ENCODE measurements at regions not wholly inside any gene's neighbourhood (a gene's known extent, or its start where the extent isn't known, plus 50 kb on each side); places are given as distances from the start of the nearest gene placed in this dataset.
"Not testable (repeated sequence)": the region's sequence is repeated elsewhere in the genome, so short reads cannot be mapped to it uniquely, and the experiment has no call there.

DNA sequence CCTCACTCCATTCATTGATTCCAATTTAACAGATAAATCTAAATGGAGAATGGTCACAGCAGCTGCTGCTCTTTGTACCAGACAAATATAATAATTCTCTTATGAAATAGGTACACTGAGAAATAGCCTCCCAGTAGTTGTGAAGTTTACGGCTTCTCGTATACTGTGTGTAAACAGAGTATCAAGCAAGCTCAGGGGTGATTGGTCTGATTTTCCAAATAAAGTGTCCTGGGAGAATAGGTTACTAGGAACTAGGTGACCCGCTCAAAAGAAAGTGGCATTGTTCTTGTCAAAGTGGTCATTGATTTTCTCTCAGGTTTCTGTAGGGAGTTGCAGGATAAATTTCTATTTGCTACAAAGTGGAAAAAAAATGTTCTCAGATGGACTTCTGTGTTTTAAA lies 838.2 kb downstream of the RAPGEF2 start:
- DNase-seq (ENCODE audit: low read depth), result no peak

DNA sequence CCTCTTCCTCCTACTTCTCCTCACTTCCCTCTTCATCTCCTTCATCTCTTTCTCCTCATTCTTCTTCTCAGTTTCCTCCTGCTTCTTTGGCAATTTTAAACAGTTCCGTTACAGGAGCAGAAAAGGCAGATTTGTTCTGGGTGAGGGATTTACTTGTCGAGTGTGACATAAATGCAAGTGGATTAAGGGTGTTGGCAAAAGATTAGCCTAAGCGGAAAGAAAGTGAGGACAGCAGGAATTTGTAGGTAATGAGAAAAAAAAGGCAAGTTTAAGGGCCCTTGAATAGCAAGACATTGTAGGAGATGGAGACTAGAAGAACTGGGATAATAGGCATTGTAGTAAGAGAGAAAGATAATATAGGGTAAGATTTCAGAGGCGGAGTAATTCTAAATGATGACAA lies 841.6 kb downstream of the RAPGEF2 start:
- no peak for DNase-seq (ENCODE audit: low read depth)

DNA sequence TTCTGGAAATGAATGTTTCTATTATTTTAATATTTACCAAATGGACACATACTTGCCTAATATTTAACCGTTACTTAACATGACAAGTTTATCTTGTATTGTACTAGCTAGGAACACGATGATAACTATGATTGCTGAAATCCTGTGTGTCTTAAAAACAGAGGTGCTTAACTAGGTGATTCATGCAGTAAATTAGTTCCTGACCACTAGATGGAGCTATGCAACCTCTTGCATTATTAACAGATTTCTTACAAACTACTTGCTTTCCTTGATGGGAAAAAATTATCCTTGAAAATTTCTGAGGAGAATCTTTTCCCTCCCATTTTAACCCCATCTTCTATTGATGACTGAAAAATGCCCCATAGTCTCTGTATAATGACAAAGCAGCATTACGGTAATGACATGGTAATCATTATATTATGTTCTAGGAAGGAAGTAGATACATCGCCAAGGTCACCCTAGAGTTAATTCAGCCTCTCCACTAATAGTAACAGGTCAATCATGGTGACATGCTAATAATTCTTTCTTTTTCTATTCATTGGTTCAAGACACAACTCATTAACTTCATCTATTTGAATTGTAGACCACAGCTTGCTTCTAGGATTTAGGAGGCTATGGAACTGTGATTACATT lies 844.2 kb downstream of the RAPGEF2 start:
- DNase-seq (ENCODE audit: low read depth), result peak; percentile 8

DNA sequence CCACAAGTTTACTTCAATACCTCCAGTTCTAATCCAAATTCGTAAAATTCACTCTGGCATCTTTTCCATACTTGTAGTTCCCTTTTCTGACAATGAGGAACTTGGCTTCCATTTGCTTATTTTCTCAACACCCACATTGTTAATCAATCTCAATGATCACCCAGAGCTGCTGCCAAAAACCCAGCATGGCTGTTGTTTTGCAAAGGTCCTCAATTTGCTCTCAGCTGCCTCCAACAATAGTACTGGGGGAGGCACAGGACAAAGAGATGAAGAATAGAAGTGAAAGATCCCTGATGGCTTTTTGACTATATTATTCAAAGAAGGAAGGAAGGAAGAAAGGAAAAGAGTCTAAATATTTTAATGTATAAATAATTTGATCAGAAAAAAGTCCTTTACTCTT lies 847.8 kb downstream of the RAPGEF2 start:
- no peak for DNase-seq (ENCODE audit: low read depth)

DNA sequence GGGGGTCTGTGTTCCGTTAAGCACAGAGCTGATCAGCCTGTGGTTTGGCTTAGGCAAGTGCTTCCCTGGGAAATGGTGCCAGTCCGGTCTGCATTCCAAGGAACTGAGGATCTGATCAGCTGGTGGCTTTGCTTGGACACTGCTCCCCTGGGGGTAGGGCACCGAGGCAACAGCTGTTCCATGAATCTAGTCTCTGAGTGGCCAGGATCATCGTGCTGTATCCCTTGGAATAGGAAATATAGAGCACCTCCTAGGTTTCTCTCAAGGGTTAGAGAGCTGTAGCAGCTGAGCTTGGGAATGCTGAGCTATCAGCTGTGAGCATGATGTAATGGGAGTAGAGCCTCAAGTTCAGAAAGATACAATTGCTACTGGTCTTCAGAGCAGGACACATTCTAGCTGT lies 863.9 kb downstream of the RAPGEF2 start:
- DNase-seq (ENCODE audit: low read depth), result no peak

DNA sequence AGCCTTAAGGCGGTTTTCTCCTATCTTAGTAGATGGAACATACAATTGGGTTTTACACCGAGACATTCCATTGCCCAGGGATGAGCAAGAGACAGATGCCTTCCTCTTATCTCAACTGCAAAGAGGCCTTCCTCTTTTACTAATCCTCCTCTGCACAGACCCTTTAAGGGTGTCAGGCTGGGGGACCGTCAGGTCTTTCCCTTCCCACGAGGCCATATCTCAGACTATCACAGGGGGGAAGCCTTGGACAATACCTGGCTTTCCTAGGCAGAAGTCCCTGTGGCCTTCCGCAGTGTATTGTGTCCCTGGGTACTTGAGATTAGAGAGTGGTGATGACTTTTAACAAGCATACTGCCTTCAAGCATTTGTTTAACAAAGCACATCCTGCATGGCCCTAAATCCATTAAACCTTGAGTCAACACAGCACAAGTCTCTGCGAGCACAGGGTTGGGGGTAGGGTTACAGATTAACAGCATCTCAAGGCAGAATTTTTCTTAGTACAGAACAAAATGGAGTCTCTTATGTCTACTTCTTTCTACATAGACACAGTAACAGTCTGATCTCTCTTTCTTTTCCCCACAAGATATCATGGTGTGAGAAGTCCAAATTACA lies 874.1 kb downstream of the RAPGEF2 start:
- DNase-seq (ENCODE audit: low read depth), result not testable (repeated sequence)

DNA sequence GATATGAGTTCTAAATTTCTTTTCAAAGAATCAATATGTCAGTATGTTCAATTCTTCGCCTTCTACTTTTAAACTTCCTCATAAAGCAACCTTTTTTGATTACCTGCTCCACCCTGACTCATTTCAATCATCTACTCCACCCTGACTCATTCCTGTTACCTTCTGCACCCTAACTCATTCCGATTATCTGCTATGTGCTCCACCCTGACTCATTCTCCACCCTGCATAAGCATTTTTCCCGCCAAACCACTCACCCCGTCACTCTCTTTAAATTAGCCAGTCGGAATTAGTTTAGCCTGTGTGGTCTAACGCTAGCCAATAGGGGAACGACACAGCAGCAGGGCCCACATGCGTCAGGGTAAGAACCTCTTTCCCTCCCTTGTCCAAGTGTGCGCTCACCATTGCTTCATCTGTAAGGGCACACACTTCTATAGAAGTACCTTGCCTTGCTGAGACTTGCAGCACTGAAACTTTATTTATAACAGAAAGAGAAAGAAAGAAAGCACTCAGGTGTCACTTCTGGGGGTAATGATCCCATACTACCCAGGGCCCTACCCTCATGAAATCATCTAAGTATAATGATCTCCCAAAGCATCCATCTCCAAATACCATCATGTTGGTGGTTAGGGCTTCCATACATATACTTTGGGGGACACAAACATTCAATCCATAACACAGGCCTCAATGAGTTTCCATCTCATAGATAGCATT lies 875.2 kb downstream of the RAPGEF2 start:
- no peak for DNase-seq (ENCODE audit: low read depth)

DNA sequence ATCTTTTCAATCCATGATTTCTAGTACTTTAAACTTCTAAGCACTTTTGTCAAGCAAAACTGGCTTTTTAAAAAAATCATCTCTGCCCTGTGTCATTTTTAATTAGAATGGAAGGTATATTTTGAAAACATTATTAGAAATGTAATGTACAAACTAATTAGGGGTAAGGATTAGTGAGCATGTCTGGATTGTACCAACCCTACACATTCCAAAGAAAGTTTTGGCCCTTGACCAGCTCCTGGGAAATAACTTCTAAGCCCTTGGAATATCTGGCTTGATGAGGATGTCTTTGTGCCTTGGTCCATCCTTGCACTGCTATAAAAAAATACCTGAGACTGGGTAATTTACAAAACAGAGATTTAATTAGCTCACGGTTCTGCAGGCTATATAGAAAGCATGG lies 876.5 kb downstream of the RAPGEF2 start:
- no peak for DNase-seq (ENCODE audit: low read depth)

DNA sequence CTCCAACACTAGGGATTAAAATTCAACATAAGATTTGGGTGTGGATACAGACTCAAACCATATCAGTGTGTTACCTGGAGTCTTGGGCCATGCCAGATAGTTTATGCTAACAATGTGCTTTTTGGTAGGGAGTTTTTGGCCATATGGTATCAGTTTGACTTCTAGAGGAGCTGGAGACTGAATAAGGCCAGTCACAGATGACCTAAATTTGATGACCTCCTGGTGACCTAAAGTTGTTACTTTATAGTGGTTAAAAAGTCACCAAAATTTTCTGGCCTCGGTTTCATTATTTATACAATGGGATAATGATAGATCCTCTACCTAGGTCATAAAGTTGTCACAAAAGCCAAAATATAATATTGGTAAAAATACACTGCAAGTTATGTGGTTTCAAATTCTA lies 877.1 kb downstream of the RAPGEF2 start:
- no peak for DNase-seq (ENCODE audit: low read depth)

DNA sequence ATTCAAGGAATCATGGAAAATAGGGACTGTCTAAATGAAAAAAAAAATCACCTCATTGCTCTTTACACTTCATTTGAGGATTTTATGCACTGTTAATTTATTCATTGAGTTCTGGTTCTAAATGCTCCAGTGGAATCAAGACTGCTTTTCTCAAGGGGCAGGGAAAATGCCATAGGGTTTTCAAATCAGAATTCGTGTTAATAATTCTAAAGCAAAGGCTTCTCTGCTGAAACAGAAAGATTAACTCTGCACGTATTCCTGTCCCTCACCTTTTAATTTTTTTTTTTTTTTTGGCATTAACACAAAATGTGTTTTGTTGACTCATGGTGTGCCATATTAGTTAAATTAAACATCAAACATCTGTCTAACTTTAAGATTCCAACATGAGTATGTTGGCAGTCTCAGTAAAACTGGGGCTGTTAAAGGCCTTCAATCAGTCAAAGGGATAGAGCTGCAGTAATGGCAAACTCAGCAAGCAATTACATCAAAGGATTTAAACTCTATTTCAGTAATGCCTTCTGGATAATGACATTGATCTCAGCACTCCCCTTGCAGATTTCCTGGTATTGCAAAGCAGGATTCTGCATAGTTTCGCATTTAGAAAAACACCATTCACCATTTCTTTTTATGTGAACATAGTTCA lies 878.1 kb downstream of the RAPGEF2 start:
- no peak for DNase-seq (ENCODE audit: low read depth)

DNA sequence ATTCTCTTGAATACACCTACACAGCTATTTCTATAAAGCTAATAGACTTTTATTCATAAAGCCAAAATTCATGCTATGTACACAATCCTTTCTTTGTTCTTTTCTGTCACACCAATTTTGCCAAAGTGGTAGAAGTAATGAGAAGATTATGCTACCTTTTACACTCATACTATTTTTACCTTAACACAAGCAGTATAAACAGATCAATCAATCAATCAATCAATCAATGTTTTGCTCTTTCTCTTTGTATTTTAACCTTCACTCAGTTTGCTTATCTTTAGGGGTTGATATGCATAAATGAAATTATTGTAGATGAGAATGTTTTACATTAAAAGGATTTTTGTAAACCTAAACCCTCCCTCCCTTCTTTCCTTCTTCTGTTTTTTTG lies 878.6 kb downstream of the RAPGEF2 start:
- no peak for DNase-seq (ENCODE audit: low read depth)

DNA sequence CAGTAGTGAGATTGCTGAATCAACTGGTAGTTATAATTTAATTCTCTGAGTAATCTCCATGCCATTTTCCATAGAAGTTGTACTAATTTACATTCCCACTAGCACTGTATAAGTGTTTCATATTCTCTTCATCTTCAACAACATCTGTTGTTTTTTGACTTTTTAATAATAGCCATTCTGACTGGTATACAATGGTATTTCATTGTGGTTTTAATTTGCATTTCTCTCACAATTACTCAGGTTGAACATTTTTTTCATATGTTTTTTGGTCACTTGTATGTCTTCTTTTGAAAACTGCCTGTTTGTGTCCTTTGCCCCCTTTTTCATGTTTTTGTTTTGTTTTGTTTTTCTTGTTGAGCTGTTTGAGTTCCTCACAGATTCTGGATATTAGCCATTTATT lies 880.2 kb downstream of the RAPGEF2 start:
- DNase-seq (ENCODE audit: low read depth), result no peak

DNA sequence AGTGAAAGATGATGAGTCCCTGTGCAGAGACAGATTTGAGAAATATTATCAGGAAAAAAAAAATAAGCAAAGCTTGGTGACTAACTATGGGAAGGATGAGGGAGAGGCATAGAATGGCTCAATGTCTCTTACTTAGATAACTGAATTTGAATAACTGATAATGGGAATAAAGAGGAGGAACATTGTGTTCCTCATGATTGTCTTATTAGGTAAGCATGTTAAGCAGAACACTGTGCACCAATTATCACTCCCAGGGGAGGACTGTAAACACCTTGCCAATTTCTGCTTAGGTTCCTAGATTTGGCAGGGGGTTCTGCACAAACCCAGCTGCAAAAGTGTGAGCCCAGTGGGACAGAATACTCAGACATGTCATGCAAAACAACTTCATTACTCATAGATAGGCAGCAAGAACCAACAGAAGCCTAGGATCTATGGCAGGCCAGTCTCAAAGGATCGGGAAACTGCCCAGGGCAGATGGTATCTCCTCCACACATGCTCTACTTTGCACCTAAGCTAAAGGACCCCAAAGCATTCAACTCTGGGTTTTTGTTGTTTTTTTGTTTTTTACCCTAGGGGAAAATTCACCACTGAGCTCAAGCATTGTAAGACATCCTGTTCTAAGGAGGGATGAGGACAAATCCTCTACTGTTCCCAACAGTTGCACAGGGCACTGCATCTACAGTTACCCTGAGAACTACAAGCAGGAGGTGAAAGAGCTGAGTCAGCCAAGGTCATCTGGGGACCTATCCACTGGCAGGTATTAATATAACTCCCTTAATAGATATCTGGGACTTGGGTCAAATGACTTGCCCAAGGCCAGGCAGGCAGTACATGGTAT lies 907.0 kb downstream of the RAPGEF2 start:
- no peak for DNase-seq (ENCODE audit: low read depth)

DNA sequence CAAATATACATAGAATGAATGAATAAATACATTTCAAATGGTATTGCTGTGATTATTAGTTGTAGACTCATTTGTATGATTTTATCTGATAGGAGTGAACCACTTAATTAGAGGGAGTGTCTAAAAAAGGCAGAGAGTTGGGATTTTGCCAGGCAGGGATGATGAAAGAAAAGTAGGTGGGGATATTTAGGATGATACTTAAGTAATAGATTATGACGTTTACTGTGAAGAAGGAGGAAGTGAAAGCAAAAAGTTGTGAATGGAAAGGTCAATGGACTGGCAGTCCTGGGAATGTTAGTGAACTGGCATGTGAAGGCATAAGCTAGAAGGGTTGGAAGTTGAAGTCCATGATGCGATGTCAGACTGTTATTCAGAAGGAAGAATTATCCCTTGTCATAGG lies 917.1 kb downstream of the RAPGEF2 start:
- no peak for DNase-seq (ENCODE audit: low read depth)

DNA sequence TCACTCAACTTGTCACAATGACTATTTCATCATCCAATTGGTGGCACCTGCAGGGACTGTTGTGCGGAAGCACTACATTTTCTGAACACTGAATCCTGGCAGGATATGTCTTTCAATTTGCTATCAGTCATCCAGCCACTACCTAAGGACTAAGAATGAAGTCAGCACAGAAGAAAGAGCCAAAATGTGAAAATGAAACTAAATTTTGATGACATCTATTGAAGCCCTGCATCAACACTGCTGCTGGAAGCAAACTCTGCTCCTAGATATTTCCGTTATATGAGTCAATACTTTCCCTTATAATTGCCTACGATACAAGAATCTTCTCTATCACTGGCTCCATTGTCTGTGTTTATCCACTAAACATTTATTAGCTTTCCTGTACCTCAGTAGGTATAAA lies 917.9 kb downstream of the RAPGEF2 start:
- DNase-seq (ENCODE audit: low read depth), result no peak

DNA sequence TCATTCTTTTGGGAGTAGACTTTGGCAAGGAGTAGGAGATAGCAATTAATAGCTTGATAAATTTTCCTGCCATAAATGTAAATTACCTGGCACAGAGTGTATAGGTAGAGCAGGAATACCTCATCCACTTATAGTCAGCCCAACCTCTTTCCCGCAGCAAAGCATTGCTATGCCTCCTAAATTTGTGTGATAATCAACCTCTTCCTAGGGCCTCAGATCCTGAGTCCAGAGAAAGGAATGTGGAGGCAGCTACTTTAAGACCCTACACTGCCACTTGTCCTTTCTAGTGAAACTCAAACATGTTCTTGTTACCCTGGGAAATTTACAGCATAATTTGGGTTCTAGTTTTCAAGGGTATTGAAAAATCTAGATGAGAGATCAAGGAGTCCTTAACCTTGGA lies 919.0 kb downstream of the RAPGEF2 start:
- DNase-seq (ENCODE audit: low read depth), result no peak

DNA sequence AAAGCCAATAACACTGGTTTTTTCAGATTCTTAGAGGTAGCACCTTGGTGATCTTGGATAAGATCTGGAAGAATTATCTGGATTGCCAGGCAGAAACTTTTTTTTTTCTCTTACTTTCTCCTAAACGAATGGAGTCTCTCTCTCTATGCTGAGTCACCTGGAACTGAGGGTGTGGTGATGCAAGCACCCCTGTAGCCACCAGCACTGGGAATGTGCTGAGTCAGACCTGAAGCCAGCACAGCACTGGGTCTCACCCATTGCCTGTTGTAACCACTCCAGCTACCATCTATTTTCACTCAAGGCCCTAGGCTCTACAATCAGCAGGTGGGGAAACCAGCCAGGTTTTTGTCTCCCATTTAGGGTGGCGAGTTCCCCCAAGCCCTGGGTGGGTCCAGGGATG lies 923.8 kb downstream of the RAPGEF2 start:
- DNase-seq (ENCODE audit: low read depth), result no peak

DNA sequence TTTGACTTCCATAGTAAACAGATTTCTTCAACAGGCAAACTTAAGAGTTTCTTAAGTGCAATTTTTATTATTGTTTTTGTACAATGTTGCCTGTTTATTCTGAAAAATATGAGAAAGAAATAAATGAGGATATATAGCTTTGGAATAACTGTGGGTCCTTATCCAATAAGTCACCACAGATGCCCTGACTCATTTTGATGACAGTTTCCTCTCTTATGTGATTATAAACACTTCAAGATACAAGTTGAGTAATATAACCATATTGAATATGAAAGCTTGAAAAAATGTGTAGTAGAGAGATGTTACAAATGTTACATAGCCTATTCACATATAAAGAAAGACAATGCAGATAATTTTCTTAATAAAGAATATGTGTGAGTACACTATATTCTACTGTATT lies 931.6 kb downstream of the RAPGEF2 start:
- DNase-seq (ENCODE audit: low read depth), result no peak

DNA sequence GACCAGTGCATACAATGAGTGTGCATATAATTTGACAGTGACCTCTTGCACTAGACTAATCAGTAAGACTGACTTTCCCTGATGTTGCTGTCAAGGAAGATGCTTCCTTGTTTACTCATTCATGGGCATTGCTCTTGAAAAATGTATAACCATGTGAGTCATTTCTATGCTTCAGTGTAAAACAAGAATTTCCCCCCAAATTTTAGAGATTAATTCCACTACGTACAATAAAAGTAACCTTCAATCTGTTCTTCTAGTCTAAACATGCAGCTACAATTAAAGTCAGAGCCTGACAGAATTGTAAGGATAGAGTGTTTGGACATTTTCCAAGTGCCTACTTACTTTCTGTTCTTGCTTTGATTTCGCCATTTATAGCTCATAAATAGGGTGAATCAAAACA lies 935.7 kb downstream of the RAPGEF2 start:
- DNase-seq (ENCODE audit: low read depth), result no peak

DNA sequence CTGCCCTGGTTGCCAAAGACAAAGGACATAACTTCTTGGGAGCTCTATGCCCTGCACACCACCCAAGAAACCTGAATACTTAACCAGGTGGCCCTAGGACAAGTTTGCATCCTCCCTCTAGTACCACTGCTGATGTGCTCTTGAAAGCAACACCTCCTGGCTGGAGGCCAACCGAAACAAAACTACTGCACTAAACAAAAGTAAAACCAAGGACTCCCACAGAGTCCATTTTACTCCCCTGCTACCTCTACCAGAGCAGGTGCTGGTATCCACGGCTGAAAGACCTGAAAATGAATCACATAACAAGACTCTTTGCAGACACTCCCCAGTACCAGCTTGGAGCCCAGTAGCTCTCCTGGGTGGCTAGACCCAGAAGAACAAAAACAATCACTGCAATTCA lies 941.8 kb downstream of the RAPGEF2 start:
- DNase-seq (ENCODE audit: low read depth), result no peak

DNA sequence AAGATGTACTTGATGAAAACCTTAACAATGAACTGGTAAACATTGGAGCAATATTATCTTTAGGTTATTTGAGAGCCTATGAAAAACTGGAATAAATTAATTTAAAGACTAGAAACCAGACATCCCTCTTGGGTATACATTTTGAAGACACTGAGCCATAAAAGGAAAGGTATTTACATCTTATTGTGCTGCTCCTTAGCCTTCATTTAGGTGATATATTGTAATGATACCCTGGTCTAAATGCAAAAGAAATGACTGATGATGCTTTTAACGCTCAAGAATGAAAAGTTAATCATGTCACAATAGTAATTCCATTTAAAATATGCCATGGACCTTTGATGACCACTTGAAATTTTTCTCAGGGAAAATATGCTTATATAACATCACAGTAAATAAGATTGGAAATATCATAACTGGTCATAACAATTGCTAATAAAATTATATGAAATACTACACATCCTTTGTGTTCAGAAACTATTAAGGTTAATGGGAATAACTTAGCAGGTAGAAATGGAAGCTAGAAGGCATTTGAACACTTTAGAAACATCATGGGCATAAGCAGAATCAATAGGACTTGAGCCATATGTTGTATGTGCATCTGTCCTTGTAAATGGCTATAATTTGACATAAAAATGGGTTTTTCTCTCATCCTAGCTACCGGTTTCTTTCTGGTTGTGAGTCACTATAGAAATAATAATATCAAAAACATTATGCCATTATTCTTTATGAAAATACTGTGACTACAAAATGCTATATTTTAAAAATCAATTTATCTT lies 979.7 kb downstream of the RAPGEF2 start:
- DNase-seq (ENCODE audit: low read depth), result no peak

DNA sequence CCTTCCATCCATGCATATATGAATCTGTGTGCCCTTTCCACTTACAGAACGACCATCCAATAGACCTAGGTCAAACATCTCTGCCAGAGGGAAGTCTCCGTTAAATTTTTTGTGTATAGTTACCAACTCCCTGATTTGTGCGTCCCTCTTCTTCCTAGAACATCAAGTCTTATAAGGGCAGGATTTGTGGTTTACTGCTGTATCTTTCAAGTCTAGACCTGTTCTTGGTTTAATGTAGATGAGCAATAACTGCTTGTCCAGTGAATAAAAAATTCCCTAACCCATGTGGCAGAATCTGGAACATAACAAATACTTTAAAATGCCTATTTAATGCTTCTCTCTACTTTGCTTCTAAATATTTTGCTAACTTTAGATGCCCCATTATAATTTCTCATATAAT lies 988.8 kb downstream of the RAPGEF2 start:
- DNase-seq (ENCODE audit: low read depth), result no peak
